RPMI7951 (cell line): ENCODE measurements at regions not wholly inside any gene's neighbourhood (a gene's known extent, or its start where the extent isn't known, plus 50 kb on each side); places are given as distances from the start of the nearest gene placed in this dataset.

Source experiments
- DNase-seq: peaks from one replicate; pipeline ENCODE4 v3.0.0-alpha.2; 2012; ENCODE audit warnings: low read depth

DNA sequence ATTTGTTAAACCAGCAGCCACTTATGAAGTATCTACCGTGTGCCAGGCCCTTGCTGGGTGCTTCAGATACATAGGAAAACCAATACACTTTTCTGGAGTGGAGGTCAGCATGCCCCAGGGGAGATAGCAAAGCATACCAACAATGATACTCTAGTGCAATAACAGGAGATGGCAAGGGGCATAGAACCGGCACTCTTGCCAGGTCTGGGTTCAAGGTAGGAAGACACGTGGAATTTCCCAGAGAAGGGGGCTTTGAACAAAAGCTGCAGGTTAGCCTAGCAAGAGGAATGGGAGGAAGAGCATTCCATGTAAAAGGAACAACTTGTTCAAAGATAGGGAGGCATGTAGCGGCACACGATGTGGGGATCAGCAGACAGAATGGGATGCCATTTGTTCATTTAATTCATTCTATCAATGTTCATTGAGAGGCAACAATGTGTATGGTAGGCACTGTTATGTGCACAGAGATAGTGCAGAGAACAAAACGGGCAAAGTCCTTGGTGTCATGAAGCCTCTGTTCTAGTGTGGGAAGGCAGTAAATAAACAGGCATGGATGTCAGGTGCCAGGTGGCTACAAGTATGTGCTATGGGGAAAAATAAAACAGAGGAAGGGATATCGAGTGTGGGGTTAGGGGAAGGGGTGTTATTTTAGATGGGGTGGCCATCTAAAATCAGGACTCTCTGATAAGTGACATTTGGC lies 162.6 kb upstream of the E2F8 start:
- no peak for DNase-seq

DNA sequence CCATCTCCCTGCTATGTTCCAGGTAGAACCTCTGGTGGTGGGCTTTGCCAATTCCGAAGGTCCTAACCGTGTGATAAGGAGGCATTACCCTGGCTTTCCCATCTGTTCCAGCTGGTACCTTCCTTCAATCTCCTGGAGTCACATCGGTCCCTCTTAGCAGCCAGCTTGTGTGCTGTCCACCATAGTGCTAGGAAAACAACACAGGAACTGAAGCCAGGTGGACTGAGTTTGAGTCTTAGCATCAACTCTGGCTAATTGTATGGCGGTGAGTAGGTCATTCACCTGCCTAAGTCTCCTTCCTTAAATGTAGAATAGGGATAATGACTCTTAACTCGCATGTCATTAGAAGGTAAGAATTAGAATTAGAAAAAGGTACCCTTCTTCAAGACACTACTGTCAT lies 159.6 kb upstream of the E2F8 start:
- DNase-seq, result no peak

DNA sequence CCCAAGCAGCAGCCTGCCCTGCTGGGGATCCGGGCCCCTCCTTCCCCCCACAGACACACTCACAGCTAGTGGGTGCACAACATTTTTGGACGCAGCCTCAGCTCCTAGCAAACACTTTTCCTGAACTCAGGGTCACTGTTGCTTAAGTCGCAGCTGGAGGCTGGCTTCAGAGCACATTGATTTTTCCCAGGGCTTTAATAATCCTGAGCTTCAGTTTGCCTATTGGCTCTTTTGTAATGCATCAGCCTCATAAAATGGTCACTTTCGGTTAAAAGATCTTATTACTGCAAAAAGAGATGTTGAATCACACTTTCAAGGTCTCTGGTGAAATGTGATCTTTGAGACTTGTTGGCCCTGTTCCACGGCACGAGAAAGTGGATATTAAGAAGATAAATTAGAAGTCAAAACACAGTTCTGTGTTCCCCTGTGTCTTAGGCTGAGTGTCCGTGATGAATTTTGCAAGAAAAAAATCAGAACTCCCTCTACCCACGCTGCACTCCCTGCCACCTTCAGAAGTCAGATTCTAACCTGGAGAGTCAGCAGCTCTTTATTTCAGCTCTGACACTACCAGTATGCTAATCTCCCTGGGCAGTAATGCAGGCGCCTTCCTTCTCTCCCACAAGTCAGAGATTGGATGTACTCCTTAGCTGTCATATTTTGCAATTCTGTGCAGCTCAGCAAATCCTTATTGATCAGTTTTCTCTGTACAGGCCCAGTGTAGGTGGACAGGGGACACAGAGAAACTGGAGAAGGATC lies 158.2 kb upstream of the E2F8 start:
- DNase-seq, result no peak

DNA sequence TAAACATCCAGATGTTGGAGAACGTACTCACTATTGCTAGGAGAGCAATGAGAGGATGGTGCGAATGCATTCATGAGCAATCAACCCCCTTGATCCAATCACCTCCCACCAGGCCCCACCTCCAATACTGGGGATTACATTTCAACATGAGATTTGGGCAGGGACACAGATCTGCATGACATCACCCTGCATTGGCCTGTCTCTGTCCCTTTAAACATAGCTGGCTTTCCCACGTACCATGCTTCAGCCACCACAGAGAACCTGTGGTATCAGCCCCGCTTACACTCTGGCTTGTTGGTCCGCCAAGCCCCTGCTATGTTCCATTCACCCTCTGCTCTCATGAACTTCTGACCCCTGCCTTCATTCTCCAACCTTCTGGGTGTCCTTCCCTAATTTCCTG lies 157.5 kb upstream of the E2F8 start:
- DNase-seq, result no peak

DNA sequence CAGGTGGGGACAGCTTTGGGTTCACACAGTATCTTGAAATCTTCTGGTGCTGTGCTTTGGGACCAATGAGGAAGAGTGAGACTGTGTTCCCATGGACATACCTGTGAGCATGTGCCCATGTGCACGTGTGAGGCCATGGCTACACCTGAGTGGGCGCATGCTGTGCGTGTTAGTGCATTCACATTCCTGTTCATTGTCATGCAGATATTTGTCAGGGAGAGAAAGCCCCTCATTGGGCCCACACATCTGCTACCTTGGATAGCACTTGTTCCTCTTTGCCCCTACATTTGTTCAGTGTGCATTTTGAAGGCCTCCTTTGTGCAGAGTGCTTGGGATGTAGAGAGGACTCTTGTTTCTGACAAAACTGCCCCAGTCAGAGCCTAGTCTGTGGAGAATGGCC lies 154.3 kb upstream of the E2F8 start:
- DNase-seq, result no peak

DNA sequence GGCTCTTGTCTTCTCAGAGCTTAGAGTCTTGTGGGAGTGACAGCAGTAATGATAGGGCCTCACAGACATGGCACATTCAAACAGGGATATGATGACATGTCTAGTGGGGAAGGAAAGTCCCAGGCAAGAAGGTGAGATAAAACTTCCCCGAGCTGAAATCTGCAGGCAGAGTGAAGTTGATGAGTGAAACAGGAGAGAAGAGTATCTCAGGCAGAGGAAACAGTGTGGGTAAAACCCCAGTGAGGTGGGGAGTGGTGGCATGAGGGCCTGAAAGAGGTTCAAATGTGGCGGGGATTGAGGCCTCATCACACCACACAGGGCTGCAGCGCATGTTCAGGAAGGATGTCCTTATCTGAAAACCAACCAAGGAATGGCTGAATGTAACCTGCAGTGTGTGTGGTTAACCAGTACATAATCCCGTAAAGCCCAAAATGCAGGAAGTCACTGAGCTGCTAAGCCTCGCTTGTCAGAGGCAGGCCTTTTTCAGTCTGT lies 153.8 kb upstream of the E2F8 start:
- DNase-seq, result no peak

DNA sequence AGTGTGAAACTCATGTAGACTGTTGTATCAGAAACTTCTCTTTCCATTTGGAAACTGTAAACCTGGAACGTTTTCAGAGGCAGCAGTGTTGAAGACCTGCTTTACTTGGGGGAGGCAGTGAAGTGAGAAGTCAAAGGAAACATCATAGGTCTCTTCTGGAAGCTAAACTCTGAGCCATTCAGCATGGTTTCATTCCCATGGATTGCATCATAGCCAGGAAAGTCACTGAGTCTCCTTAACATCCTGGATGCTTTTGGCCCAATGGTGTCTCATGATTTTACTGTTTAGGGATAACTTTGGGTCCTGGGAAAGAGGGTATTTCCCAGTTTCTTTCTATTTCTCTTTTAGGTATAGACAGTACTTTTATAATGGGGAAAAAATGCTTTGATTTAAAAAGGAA lies 153.2 kb upstream of the E2F8 start:
- no peak for DNase-seq

DNA sequence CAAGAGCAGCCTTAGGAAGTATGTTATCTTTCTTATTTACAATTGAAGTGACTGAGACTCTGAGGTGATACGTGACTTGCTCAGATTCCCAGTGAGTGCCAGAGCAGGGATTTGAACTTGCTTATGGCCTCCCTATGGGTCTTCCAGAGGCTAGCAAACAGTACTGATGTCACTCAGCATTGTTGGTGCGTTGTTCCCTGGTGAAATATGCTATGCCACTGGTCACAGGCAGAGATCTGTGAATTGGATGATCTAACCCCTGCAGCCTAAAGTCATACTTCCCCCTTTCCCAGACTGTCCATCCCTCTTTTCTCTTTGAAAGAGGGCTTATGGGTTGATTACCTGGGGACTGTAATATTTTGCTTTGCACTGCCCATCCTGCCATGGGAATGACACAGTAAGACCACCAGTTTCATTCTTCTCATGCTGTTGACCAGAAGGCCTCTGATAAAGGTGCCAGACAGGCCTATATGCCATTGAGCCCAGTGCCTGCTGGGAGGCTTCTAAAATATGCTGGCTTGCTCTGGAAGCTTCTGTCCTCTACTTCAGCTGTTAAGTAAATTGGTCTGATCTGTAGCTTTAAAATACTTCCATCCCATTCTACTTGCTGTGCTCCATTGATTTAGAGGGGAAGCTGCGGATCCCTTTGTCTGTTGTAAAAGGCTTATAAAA lies 152.2 kb upstream of the E2F8 start:
- DNase-seq, result no peak

DNA sequence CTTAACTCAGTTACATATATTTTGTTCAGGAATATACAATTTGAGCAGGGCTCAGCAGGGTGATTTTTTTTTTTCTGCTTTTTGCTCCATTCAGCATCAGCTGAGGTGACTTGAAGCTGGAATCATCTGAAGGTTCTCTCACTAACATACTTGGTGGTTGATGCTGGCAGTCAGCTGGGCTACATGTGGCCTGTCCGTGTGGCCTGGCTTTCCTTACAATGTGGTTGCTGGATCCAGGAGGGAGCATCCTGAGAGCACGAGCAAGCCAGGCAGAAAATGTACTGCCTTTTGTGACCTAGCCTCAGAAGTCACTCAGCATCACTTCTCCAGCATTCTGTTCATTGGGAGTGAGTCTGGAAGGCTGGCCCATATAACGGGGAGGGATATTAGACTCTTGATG lies 151.6 kb upstream of the E2F8 start:
- DNase-seq, result no peak

DNA sequence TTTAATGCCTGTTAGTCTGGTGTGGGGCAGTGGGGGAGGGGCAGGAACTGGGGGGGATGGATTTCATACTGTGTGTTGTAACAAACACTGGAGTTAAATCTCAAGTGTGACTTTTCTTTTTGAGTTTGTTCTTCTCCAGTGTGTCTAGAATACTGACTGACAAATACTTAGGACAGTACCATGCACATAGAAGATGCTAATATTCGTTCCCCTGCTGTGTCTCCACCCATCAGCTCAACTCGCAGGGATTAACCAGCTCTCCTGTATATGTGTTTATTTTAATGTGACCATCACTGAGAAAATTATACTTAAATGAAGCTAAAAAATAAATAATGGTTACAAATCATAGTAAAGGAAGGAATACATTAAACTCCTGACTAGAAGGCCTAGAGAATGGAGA lies 150.9 kb upstream of the E2F8 start:
- DNase-seq, result no peak

DNA sequence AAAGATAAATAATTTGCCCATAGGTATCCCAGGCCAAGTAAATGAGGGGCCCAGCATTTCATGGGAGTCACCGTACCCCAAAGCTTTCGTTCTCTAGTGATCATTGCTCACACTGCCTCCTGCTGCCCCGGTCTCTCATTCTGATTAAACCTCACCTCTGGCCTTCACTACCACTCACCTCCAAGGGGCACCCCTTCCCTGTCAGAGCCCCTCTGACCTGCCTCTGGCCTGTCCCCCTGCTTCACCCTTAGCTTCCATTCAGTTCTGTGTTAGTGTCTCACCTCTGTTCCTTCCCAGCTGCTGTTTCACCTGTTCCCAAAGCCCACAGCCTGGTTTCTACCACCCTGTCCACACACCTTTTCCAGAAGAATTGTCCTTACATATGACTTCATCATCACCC lies 150.3 kb upstream of the E2F8 start:
- no peak for DNase-seq

DNA sequence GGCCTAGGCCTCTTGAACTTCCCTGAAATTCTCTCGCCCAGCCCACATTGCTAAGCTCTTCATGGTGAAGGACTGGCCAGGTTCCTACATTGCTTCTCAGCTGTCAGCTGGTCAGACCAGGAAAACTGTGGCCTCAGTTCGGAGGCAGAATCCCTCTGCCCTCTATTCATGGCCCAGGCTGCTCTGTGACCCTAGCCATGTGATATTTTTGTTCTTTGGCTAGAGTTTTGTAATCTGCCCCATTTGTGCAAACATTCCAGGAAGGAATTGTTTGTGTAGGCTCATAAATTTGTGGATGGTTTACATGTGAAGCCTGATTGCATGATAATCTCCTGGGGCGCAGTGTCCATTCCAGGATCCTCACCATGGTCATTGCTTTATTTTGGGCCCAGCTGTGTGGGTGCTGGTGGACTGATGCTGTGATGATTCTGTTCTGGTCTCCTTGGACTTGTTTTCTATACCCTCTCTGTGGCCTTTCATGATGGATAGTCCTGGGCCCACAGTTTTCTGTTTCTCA lies 149.1 kb upstream of the E2F8 start:
- no peak for DNase-seq

DNA sequence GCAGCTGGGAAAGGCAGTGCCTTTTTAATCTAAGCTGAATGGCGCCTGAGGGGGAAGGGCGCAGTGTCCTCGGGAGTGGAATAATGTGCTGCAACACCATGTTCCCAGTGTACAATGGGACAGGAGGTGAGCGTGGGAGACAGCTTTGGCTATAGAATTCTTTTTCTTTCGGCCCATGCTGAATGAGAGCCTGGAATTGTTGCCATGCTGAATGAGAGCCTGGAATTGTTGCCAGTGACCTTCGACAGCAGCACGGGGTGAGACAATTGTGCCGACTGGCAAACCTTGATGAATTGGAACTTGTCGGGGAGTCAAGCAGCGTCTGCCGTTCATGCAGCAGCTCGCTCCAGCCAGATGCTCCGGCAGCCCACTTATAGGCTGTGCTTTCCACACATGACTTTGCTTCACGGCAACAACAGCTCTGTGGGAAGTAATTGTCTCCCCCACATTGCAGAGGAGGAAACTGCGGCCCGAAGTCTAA lies 141.4 kb upstream of the E2F8 start:
- DNase-seq, result no peak

DNA sequence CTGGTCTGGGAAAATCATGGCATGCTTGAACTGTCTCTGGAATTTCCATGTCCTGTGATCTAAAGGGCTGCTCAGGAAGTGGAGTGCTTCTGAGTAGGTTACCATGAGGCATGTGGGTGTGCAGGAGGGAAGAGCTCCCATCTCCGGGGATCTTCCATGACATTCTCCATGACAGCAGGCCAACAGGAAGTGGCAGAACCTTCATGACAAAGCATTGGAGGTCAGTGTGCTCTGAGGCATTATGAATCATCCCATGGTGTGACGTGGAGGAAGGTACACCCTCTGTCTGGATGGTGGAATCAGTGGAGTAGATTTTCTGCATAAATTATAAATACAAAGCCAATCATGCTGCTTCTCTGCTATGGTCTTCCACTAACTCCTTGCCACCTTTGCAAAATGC lies 139.6 kb upstream of the E2F8 start:
- peak; percentile 89 for DNase-seq

DNA sequence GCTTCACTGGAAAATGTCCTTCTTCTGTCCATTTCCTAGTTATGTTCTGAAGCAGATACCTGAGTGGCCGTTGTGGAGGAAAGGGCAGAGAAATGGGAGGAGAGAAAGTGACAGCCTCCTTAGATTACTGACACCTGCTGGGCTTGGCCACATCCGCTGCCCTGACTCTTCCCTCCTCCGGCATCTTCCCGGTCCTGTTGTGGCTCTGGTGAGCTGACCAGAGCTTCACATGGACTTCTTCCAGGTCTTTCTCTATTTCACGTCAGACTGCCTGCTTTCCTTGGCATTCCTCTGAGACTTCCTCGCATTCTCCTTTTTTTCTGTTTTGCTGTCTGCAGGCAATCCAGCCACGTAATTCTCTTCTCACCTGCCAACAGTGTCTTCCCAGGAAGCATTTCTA lies 138.7 kb upstream of the E2F8 start:
- no peak for DNase-seq

DNA sequence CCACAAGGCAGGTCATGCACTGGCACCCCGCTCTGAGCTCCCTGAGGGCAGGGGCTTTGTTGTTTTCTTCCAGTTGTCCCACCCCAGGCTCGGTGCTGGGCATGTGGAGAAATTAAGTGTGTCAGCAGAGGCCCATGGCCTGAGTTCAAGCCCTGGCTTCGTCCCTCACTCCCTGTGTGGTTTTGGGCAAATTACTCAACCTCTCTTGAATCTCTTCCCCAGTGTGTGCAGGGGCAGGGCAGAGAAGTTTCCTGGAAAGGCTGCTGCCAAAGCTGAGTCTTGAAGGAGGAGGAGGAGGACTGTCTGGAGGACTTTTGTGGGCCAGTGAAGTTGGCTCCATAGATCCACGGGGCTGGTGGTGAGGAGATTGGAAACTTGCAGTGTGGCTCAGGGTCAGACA lies 138.1 kb upstream of the E2F8 start:
- no peak for DNase-seq

DNA sequence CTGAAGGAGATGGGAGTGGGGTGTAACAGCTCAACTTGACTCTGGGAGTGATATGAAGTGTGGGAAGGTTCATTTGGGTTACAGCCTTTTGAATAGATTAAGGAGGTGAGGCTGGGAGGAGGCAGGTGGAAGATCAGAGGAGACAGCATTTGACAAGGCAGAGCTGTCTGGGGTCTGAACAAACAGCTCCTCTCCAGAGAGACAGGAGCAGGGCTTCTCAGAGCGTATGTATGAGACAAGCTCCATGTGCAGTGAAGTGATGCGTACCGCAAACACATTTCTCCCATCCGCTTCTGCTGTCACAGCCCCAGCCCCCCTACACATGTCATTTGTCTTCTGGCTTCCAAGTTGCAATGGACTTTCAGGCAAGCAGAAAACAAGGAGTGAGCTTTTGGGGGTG lies 137.1 kb upstream of the E2F8 start:
- DNase-seq, result no peak

DNA sequence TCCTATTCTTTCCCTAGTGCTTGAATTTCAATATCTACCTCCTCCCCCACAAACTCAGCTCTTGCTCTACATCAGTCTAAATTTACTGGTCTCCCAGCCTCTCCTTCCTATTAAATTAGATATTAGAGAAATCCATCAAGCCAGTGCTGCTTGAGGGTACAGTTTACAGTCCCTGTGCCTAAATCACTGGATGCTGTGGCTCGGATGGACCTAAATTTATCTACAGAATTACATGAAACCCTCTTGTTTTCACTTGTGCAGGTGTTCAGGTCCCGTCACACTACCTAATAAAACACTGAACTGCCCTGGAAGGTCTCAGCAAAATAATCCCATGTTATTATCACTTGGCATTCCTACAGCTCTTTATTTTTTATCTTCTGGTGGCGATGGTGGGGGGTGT lies 134.7 kb upstream of the E2F8 start:
- no peak for DNase-seq

DNA sequence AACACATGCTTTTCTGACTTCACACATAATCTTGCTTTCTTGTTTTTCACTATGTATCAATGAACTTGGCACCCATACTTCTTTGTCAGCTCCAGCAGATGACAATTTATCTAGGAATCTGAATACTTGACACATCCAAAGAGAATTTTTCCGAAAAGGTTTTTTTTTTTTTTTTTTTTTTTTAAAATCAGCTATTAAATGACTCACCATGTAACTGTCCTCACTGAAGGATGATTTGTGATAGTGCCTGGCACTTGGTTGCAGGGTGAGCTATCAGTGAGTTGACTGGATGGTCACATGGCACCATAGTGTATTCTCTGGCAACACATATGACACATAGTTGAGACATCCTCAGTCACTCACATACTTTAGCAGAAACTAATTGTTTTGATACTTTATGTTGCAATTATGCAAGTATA lies 133.4 kb upstream of the E2F8 start:
- peak; percentile 88 for DNase-seq

DNA sequence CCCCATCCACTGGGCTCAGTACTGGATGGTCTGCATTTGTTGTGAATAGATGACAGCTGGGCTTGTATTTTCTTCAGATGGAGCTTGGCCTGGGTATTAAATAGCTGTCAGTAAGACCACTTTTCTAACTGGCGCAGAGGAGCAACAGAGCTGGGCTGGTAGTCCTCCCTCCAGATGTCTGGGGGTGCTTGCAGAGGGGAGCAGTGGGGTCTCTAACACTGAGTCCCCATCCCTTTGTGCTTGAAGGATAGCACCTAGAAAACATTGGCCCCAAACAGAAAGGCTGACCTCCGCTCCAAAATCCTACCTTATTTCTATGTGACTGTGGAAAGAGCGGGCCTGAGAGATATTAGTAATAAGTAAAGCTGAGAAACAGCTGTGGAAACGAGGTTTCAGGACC lies 131.6 kb upstream of the E2F8 start:
- no peak for DNase-seq

DNA sequence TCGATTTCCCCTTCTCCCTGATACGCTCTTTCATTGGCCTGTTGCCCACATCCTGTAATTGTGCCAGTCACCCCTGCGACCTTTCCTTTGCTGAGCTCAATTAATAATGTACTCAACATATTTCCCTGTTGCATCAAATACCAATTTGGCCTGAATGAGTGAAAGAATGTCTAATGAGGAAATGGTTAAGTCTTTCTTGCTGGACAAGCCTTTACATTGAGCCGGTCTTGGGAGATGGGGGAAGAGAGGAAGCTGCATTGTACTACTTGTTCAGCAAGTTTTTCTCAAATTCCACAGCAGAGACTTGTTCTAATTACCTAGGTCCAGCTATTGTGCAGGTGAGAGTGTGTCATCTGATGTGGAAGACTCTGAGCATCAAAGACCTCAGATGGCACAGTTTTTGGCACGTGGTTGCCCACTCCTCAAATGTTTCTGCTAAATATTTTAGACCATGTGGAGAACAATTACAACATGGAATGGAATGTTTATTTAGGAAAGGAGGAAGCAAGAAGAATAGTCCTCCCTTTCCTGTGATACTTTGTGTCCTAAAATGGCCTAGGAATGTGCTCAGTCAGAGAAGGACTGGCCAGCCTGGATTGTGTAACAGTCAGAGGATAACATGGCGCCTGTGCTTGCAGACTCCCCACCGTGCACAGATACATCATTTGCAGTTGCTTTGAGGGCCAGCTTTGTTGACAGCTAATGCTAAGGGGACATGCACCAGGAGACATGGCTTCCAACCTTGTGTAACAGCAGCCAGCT lies 129.5 kb upstream of the E2F8 start:
- peak; percentile 17 for DNase-seq
